K562 (cell line): ENCODE measurements at regions not wholly inside any gene's neighbourhood (a gene's known extent, or its start where the extent isn't known, plus 50 kb on each side); places are given as distances from the start of the nearest gene placed in this dataset.
A peak's percentile ranks its signal among the peaks of the same experiment; 100 is the strongest.

Source experiments
- ATAC-seq: fragments of 200-7000 bp; cut with Tn5 transposase; 3 replicates; pipeline ENCODE4 v1.9.1; 2020; ENCODE audit warnings: moderate library complexity
- BruUV-seq: library from RNA; stranded (reverse); fragments of 400-500 nt; replicated peaks from 2 replicates; lab custom pipeline; 2021; lab: Mats Ljungman, UMichigan
- CTCF ChIA-PET: fragments of 300-600 bp; formaldehyde crosslinking; extraction: SDS; loops from one replicate; lab custom pipeline; 2021; ENCODE audit warnings: low intra/inter-chr PET ratio; lab: Yijun Ruan, JAX
- POLR2A ChIA-PET: fragments of 300-600, 350-650 bp; sonication (Branson Sonifier 250); formaldehyde crosslinking; extraction: SDS; loops from one replicate; lab custom pipeline; 2021; ENCODE audit warnings: antibody characterized with exemption, inconsistent platforms; lab: Yijun Ruan, JAX
- DNase-seq, 4 experiments: peaks; one replicate each; pipeline versions ENCODE4 v3.0.0 to v3.0.0-alpha.2; 2011 to 2018; ENCODE audit warnings: low spot score in 3 of 4, mixed read lengths in 3 of 4; ENCODE audit errors: extremely low read depth in 1 of 4
- FAIRE-seq: peaks from 2 replicates; lab custom pipeline; 2011; peaks lifted over from hg19 to GRCh38; lab: Jason Lieb, UNC
- H2AFZ ChIP-seq: 2 replicates; pipeline ENCODE4 v1.6.0; 2011; ENCODE audit warnings: low read depth, low read length, control low read depth, inconsistent platforms
- H3K27ac ChIP-seq: fragments of 200-600 bp; 3 replicates; pipeline ENCODE4 v1.8.0; 2011; ENCODE audit warnings: low read depth, mild to moderate bottlenecking, control low read depth, inconsistent platforms, low read length, moderate library complexity, mixed read lengths; ENCODE audit errors: extremely low read depth
- H3K27me3 ChIP-seq, 2 experiments: fragments of 300-600 bp in 1 of 2; 2 replicates in 1 of 2; 3 replicates in 1 of 2; pipeline versions ENCODE4 v1.6.0 to v1.8.0; 2011; ENCODE audit warnings: inconsistent platforms in 2 of 2, low read length in 2 of 2, mild to moderate bottlenecking in 1 of 2, mixed read lengths in 1 of 2, moderate library complexity in 1 of 2; ENCODE audit not compliant: control insufficient read depth in 2 of 2, insufficient read depth in 2 of 2
- H3K36me3 ChIP-seq: fragments of 300-600 bp; 3 replicates; pipeline ENCODE4 v1.8.0; 2011; ENCODE audit warnings: mild to moderate bottlenecking, low read length, inconsistent platforms; ENCODE audit not compliant: control insufficient read depth, insufficient read depth
- H3K4me1 ChIP-seq, 2 experiments: fragments of 200-600 bp in 1 of 2; replicated peaks in 1 of 2; 2 replicates in 1 of 2; 3 replicates in 1 of 2; pipeline versions ENCODE4 v1.5.1 to v1.8.0; 2011; ENCODE audit warnings: inconsistent platforms in 2 of 2, low read length in 2 of 2, mild to moderate bottlenecking in 1 of 2, mixed read lengths in 1 of 2, moderate library complexity in 1 of 2; ENCODE audit not compliant: control insufficient read depth in 2 of 2, insufficient read depth in 2 of 2
- H3K4me2 ChIP-seq: 2 replicates; pipeline ENCODE4 v1.6.1; 2011; ENCODE audit warnings: low read length, control low read depth, inconsistent platforms, mixed read lengths; ENCODE audit not compliant: insufficient read depth
- H3K4me3 ChIP-seq: fragments of 200-600 bp; sonication (generic), shearing (Covaris generic); 2 replicates; pipeline ENCODE4 v1.5.1; 2016; ENCODE audit warnings: control low read depth, inconsistent platforms
- H3K79me2 ChIP-seq: fragments of 200-600 bp; 3 replicates; pipeline ENCODE4 v1.8.0; 2011; ENCODE audit warnings: low read length, inconsistent platforms; ENCODE audit not compliant: control insufficient read depth, insufficient read depth
- H3K9ac ChIP-seq, 2 experiments: 2 replicates each; pipeline versions ENCODE4 v1.6.0 to v1.6.1; 2011; ENCODE audit warnings: low read depth in 2 of 2, low read length in 2 of 2, control low read depth in 1 of 2, inconsistent platforms in 1 of 2, mild to moderate bottlenecking in 1 of 2, mixed read lengths in 1 of 2; ENCODE audit not compliant: insufficient read depth in 1 of 2
- H3K9me1 ChIP-seq: one replicate; pipeline ENCODE4 v1.6.0; 2011; ENCODE audit warnings: inconsistent platforms, mild to moderate bottlenecking, low read length, moderate library complexity; ENCODE audit not compliant: control insufficient read depth, insufficient read depth
- H3K9me3 ChIP-seq: replicated peaks from 2 replicates; pipeline ENCODE4 v1.5.1; 2011; ENCODE audit warnings: low read depth, low read length, inconsistent platforms; ENCODE audit not compliant: control insufficient read depth, insufficient read depth
- H4K20me1 ChIP-seq: replicated peaks from 2 replicates; pipeline ENCODE4 v1.6.1; 2011; ENCODE audit warnings: low read length, inconsistent platforms, mixed read lengths; ENCODE audit not compliant: control insufficient read depth, insufficient read depth
- BRCA1 ChIP-seq, 2 experiments: fragments of 450-650 bp in 1 of 2; sonication (generic) in 1 of 2; formaldehyde crosslinking in 1 of 2; IDR thresholded peaks; 2 replicates each; pipeline versions ENCODE4 v1.5.0 to v1.6.1; 2017 to 2020; ENCODE audit warnings: mild to moderate bottlenecking in 1 of 2, missing genetic modification reagents in 1 of 2
- CEBPB ChIP-seq: fragments of 450-650 bp; IDR thresholded peaks from 2 replicates; pipeline ENCODE4 v1.6.1; 2016; ENCODE audit warnings: missing genetic modification characterization, missing compliant biosample characterization
- DACH1 ChIP-seq: fragments of 450-650 bp; IDR thresholded peaks from 2 replicates; pipeline ENCODE4 v1.6.1; 2018; ENCODE audit not compliant: partially characterized antibody
- ELF1 ChIP-seq: fragments of 200-800 bp; sonication (Bioruptor generic); IDR thresholded peaks from 2 replicates; pipeline ENCODE4 v1.6.1; 2016; ENCODE audit warnings: missing genetic modification characterization, missing compliant biosample characterization
- HDAC3 ChIP-seq: fragments of 450-650 bp; IDR thresholded peaks from 2 replicates; pipeline ENCODE4 v1.6.1; 2018; ENCODE audit warnings: borderline replicate concordance, mild to moderate bottlenecking, moderate library complexity; ENCODE audit not compliant: partially characterized antibody
- RBM22 ChIP-seq: fragments of 200-400 bp; formaldehyde crosslinking; IDR thresholded peaks from 2 replicates; pipeline ENCODE4 v1.6.1; 2018; ENCODE audit warnings: low read length, low read depth; ENCODE audit not compliant: poor library complexity, severe bottlenecking
- STAG1 ChIP-seq: sonication (generic); formaldehyde crosslinking; IDR thresholded peaks from 2 replicates; pipeline ENCODE4 v1.5.0; 2020; ENCODE audit warnings: missing genetic modification reagents, borderline replicate concordance
- WGBS: fragments of 100-300 bp; shearing (Covaris generic); methylation state at CpG from one replicate; pipeline ENCODE4 v1.1.6; 2016; ENCODE audit warnings: low coverage, mixed read lengths; ENCODE audit not compliant: insufficient coverage; ENCODE audit errors: missing lambda C conversion rate; 5-methylcytosine and 5-hydroxymethylcytosine counted together
- in situ Hi-C: fragments of 300-500 bp; cut with MboI; formaldehyde crosslinking; loops from 4 replicates; pipeline ENCODE4 v1.15.0; 2018; ENCODE audit warnings: inconsistent platforms, mixed read lengths
- intact Hi-C: fragments of 100-400 bp; cut with micrococcal nuclease; formaldehyde crosslinking; loops from 2 replicates; pipeline ENCODE4 v1.14.2; 2022

- BruUV-seq, result no TSS peak
- CTCF ChIA-PET, result no interaction called here
These were observed 197.0 kb downstream of the GLRX3 start for GRCh38 chr10:130333185-130333584.

GRCh38 chr10:130335336-130335735 is 199.1 kb downstream of the GLRX3 start:
- Histone ChIP-seq H3K4me2 (no peak overlapping the region), H3K36me3 (no peaks in the 10 kb centered on the region), H3K27me3 (peaks cover 0 to 10% of the 10 kb centered on the region in 2 experiments; a peak in 1 of 5 replicates), H3K4me1 (no peaks in the 10 kb centered on the region), H3K27ac (no peak overlapping the region), H3K79me2 (no peaks in the 10 kb centered on the region)
- WGBS, result 0% methylated on average over 5 of the region's 10 CpGs
- in situ Hi-C loops, result no loop called here
- no peak for TF ChIP-seq HDAC3
- TF ChIP-seq STAG1 (CRISPR knock-in tag), result no peak
- TF ChIP-seq, all 486 proteins: peak for 0
- no peak overlapping the region for H2AFZ ChIP-seq
- no peak overlapping the region for H3K4me3 ChIP-seq
- DNase-seq (no peak), ATAC-seq (no peak), FAIRE-seq (no peak)
- H3K9me3 ChIP-seq, result no peaks in the 10 kb centered on the region
- BruUV-seq, result no TSS peak
- H3K9ac ChIP-seq, result no peak overlapping the region
- no peaks in the 10 kb centered on the region for H3K9me1 ChIP-seq
- CTCF ChIA-PET, result no interaction called here
- POLR2A ChIA-PET, result no interaction called here
- H4K20me1 ChIP-seq, result no peaks in the 10 kb centered on the region
- intact Hi-C loops, result no loop called here

More at GRCh38 chr10:130333185-130333584, 197.0 kb downstream of the GLRX3 start:
- no peak for TF ChIP-seq ELF1
- TF ChIP-seq CEBPB (tag), result no peak
- TF ChIP-seq BRCA1 (IDR thresholded peaks at IDR 0.05), result no peak
- no peak for TF ChIP-seq BRCA1 (CRISPR knock-in tag; IDR thresholded peaks at IDR 0.05)
- peak; percentile 5 for TF ChIP-seq DACH1
- no peak for TF ChIP-seq RBM22
- Histone ChIP-seq H2AFZ (no peak overlapping the region), H3K79me2 (no peaks in the 10 kb centered on the region), H3K9me3 (no peaks in the 10 kb centered on the region), H3K9ac (no peak overlapping the region), H4K20me1 (no peaks in the 10 kb centered on the region), H3K36me3 (no peaks in the 10 kb centered on the region), H3K4me3 (no peak overlapping the region), H3K4me1 (no peaks in the 10 kb centered on the region), H3K4me2 (no peak overlapping the region), H3K27me3 (peaks cover 0 to 10% of the 10 kb centered on the region in 2 experiments; a peak in 1 of 5 replicates), H3K27ac (no peak overlapping the region), H3K9me1 (no peaks in the 10 kb centered on the region)
- ATAC-seq (no peak), DNase-seq (no peak), FAIRE-seq (no peak)
- intact Hi-C loops, result no loop called here
- in situ Hi-C loops, result no loop called here
- 0% methylated on average over 1 of the region's 2 CpGs for WGBS
- POLR2A ChIA-PET, result no interaction called here
